Sigmoid colon (tissue), 6 donors: ENCODE measurements at regions not wholly inside any gene's neighbourhood (a gene's known extent, or its start where the extent isn't known, plus 50 kb on each side); places are given as distances from the start of the nearest gene placed in this dataset.

Experiments
- DNase-seq: peaks from one replicate; pipeline ENCODE4 v3.0.0-alpha.2; 2019
- H3K27ac ChIP-seq, 4 donors: fragments of 200-600 bp; sonication (generic); one replicate each; pipeline ENCODE4 v1.5.1; 2016 to 2019; ENCODE audit warnings: mild to moderate bottlenecking in 1 of 4
- H3K27me3 ChIP-seq, 3 donors: fragments of 200-600 bp; sonication (generic); one replicate each; pipeline ENCODE4 v1.5.1; 2019; ENCODE audit warnings: mild to moderate bottlenecking in 1 of 3
- H3K36me3 ChIP-seq, 4 donors: fragments of 200-600 bp; sonication (generic); one replicate each; pipeline ENCODE4 v1.5.1; 2016 to 2019
- H3K4me1 ChIP-seq, 4 donors: fragments of 200-600 bp; sonication (generic); one replicate each; pipeline ENCODE4 v1.5.1; 2017 to 2019
- H3K4me3 ChIP-seq, 4 donors: fragments of 200-600 bp; sonication (generic); one replicate each; pipeline ENCODE4 v1.5.1; 2017 to 2019; ENCODE audit warnings: mild to moderate bottlenecking in 2 of 4, moderate library complexity in 1 of 4
- H3K9me3 ChIP-seq, 4 donors: fragments of 200-600 bp in 3 of 4; sonication (generic) in 3 of 4; one replicate each; pipeline versions ENCODE4 v1.5.1 to v1.6.1; 2013 to 2019
- CTCF ChIP-seq, 4 experiments: fragments of 450-650 bp in 3 of 4; fragments of 200-600 bp in 1 of 4; IDR thresholded peaks; one replicate each; pipeline ENCODE4 v1.5.1; 2016 to 2019; ENCODE audit warnings: antibody characterized with exemption in 4 of 4, mild to moderate bottlenecking in 3 of 4, moderate library complexity in 2 of 4
- EP300 ChIP-seq, 4 donors: sonication (generic); formaldehyde crosslinking; IDR thresholded peaks; one replicate each; pipeline ENCODE4 v1.6.1; 2017; ENCODE audit warnings: antibody characterized with exemption in 4 of 4
- POLR2A ChIP-seq, 2 donors: fragments of 450-650 bp; IDR thresholded peaks; one replicate each; pipeline ENCODE4 v1.6.1; 2016; ENCODE audit warnings: antibody characterized with exemption in 2 of 2, mild to moderate bottlenecking in 2 of 2, moderate library complexity in 2 of 2
- POLR2AphosphoS5 ChIP-seq, 4 donors: sonication (generic); formaldehyde crosslinking; IDR thresholded peaks; one replicate each; pipeline ENCODE4 v1.6.1; 2017; ENCODE audit warnings: antibody characterized with exemption in 4 of 4
- WGBS, 2 donors: extraction: QIAGEN DNeasy Blood & Tissue Kit; methylation state at CpG; one replicate each; pipeline ENCODE4 v1.1.7; 2013; 5-methylcytosine and 5-hydroxymethylcytosine counted together
- intact Hi-C: fragments of 100-400 bp; cut with DNase I; formaldehyde crosslinking; loops from one replicate; pipeline ENCODE4 v1.15.1; 2023
- donor health status: healthy with polysubstance abuse.
- donor health status: healthy.

GRCh38 chr2:128501700-128502099, 183.0 kb upstream of the HS6ST1 start:
- WGBS, 2 donors, result 84 to 86% methylated on average over 4 of the region's 4 CpGs
- intact Hi-C loops, result no loop called here
- no peak for TF ChIP-seq EP300 (IDR thresholded peaks at IDR 0.05)

DNA sequence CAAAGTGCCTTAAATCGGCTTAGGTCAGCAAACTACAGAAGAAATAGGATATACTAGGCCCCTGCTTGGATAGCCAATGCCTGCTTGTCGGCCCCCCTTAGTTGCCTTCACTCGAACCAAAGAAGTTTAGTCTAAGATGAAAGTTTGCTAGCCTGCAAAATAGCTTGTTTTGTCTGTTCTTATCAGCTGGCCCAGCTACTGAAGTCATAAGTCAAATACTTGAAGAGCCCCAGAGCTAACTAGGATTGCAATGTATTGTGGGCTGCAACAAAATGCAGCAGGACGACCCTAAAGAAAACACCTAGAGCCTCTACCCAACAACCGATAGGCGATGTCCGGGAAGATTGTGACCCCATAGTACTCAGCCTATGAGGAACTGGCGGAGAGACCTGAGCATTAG, 183.5 kb upstream of the HS6ST1 start:
- WGBS, 2 donors, result 85 to 91% methylated on average over 8 of the region's 8 CpGs
- Histone ChIP-seq H3K36me3 (no peaks in the 10 kb centered on the region), H3K27me3 (no peaks in the 10 kb centered on the region), H3K9me3 (no peaks in the 10 kb centered on the region), H3K27ac (no peak overlapping the region), H3K4me1 (no peaks in the 10 kb centered on the region), H3K4me3 (no peak overlapping the region)
- no peak for TF ChIP-seq EP300 (IDR thresholded peaks at IDR 0.05)
- no peak for TF ChIP-seq CTCF (IDR thresholded peaks at IDR 0.05)
- TF ChIP-seq POLR2A (IDR thresholded peaks at IDR 0.05), result no peak
- TF ChIP-seq POLR2AphosphoS5 (IDR thresholded peaks at IDR 0.05), result no peak
- DNase-seq, result no peak
- intact Hi-C loops, result no loop called here

More at GRCh38 chr2:128501700-128502099, 183.0 kb upstream of the HS6ST1 start:
- no peaks in the 10 kb centered on the region for H3K27me3 ChIP-seq
- H3K27ac ChIP-seq, result no peak overlapping the region
- H3K36me3 ChIP-seq, result no peaks in the 10 kb centered on the region
- no peaks in the 10 kb centered on the region for H3K4me1 ChIP-seq
- H3K4me3 ChIP-seq, result no peak overlapping the region
- no peak for DNase-seq
- no peaks in the 10 kb centered on the region for H3K9me3 ChIP-seq

GRCh38 chr2:128502638-128503246, 184.1 kb upstream of the HS6ST1 start:
- Histone ChIP-seq H3K27me3 (no peaks in the 10 kb centered on the region), H3K36me3 (no peaks in the 10 kb centered on the region), H3K4me3 (no peak overlapping the region), H3K4me1 (no peaks in the 10 kb centered on the region), H3K27ac (no peak overlapping the region), H3K9me3 (no peaks in the 10 kb centered on the region)
- no peak for DNase-seq
- TF ChIP-seq POLR2AphosphoS5 (IDR thresholded peaks at IDR 0.05) (no peak), CTCF (IDR thresholded peaks at IDR 0.05) (no peak), POLR2A (IDR thresholded peaks at IDR 0.05) (no peak), EP300 (IDR thresholded peaks at IDR 0.05) (no peak)
- intact Hi-C loops, result no loop called here
- WGBS, 2 donors, result 83 to 85% methylated on average over 12 of the region's 12 CpGs

GRCh38 chr2:128503399-128504245, 185.0 kb upstream of the HS6ST1 start:
- Histone ChIP-seq H3K4me3 (no peak overlapping the region), H3K4me1 (no peaks in the 10 kb centered on the region), H3K27ac (no peak overlapping the region), H3K36me3 (no peaks in the 10 kb centered on the region), H3K9me3 (no peaks in the 10 kb centered on the region), H3K27me3 (no peaks in the 10 kb centered on the region)
- DNase-seq, result no peak
- intact Hi-C loops, result no loop called here
- WGBS, 2 donors, result 71 to 80% methylated on average over 19 of the region's 19 CpGs
- TF ChIP-seq CTCF (IDR thresholded peaks at IDR 0.05) (no peak), EP300 (IDR thresholded peaks at IDR 0.05) (no peak), POLR2AphosphoS5 (IDR thresholded peaks at IDR 0.05) (no peak), POLR2A (IDR thresholded peaks at IDR 0.05) (no peak)

DNA sequence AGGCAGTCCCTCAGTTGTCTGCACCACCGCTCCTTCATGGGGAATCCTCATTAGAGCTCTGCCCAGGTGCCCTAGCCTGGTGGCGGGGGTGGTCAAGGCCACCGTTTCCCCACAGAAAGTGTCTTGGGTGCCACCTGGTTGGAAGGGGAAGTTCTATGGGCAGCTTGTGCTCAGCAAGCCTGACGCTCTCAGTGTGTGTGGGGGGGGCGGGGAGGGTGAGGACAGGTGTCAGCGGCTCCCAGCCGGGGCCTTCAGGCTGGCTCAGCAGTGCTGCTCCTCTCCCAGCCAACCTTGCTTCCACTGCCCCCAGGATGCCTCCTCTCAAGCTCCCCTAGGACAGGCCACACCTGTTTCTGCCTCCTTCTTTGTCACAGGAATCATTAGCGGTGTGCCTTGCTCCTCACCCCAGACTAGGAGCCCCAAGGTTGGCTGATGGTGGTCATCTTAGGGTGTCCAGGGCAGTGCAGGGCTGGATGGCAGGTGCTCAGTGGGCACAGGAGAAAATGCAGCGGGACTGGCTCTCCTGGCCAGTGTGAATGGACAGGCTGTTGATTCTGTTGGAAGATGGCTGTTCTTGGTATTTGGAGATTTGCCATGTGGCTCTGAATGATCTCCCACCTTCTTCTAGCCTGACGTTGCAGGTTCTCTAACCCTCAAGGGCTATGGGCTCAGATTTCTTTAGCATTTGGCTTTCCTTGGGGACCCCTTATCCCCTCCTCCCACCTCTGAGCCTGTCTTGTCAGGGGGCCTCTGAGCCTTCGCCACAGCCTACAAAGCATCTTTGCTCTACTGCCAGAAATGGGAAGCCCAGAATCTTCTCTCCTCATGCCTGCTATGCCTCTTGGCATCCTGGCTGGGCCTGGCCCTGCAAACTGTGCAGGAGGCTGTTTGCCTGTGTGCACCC, 185.8 kb upstream of the HS6ST1 start:
- 73 to 83% methylated on average over 11 of the region's 11 CpGs for WGBS, 2 donors
- no peaks in the 10 kb centered on the region for H3K36me3 ChIP-seq
- H3K4me3 ChIP-seq, result no peak overlapping the region
- no peak for TF ChIP-seq EP300 (IDR thresholded peaks at IDR 0.05)
- TF ChIP-seq CTCF (IDR thresholded peaks at IDR 0.05), result no peak
- TF ChIP-seq POLR2A (IDR thresholded peaks at IDR 0.05), result no peak
- TF ChIP-seq POLR2AphosphoS5 (IDR thresholded peaks at IDR 0.05), result no peak
- H3K27me3 ChIP-seq, result no peaks in the 10 kb centered on the region
- no peaks in the 10 kb centered on the region for H3K4me1 ChIP-seq
- no peaks in the 10 kb centered on the region for H3K9me3 ChIP-seq
- no peak overlapping the region for H3K27ac ChIP-seq
- intact Hi-C loops, result no loop called here
- peak; percentile 52 for DNase-seq
